ENCODE measurements at regions not wholly inside any gene's neighbourhood (a gene's known extent, or its start where the extent isn't known, plus 50 kb on each side); places are given as distances from the start of the nearest gene placed in this dataset.
"Not testable (repeated sequence)": the region's sequence is repeated elsewhere in the genome, so short reads cannot be mapped to it uniquely, and the experiment has no call there.

- not testable (repeated sequence) for DNase-seq (ENCODE audit: low spot score)
Measured at GRCh38 chr7:66458991-66459390, 169.7 kb upstream of the KCTD7 start.

DNA sequence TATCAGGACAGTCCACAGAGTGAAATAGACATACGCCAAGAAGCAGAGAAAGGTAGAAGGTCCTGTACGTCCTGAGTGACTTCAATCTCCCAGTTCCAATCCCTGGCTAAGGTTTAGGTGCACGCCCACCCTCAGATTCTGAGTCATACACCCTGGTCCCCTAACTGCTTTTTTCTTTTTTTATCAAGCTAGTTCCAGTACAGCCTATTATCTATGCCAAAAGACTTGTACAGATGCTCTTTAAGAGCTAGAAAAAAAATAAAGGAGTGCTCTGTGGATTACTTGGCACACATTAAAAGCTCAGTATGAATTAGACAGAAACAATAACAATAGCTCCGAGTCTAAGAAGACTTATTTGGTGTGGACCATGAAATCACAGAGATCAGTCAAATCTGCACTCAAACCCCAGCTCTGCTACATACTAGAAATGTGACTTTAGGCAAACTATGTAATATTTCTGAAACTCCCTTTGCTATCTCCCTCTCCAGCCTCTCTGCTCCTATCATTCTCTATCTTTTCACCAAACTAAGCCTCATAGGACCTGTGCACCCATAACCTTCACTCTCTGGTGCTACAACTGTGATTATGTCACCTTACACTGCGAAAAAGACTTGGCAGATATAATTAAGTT, 168.8 kb upstream of the KCTD7 start:
- DNase-seq (ENCODE audit: low spot score), result peak; percentile 22

DNA sequence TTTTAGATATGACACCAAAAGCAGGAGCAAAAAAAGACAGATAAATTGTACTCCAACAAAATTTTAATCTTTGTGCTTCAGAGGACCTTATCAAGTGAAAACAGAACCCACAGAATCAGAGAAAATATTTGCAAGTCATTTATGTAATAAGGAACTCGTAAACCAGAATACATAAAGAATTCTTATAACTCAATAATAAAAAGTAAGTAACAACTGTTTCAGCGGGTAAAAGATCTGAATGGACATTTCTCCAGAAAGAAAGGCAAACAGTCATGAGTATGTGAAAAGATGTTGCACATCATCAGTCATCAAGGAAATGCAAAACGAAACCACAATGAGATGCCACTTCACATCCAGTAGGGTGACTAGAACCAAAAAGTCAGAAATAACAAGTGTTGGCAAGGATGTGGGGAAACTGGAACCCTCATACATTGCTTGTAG, 167.7 kb upstream of the KCTD7 start:
- no peak for DNase-seq (ENCODE audit: low spot score)

DNA sequence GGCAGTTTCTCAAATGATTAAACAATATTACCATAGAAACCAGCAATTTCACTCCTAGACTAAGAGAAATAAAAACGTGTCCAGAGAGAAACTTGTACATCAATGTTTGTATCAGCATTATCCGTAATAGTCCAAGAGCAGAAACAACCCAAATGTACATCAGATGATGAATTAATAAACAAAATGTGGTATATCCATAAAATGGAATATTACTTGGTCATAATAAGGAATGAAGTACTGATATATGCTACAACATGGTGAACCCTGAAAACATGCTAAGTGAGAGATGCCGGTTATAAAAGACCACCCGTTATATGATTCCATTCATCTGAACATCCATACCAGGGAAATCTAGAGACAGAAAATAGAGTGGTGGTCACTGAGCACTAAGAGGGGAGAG, 167.3 kb upstream of the KCTD7 start:
- DNase-seq (ENCODE audit: low spot score), result not testable (repeated sequence)

DNA sequence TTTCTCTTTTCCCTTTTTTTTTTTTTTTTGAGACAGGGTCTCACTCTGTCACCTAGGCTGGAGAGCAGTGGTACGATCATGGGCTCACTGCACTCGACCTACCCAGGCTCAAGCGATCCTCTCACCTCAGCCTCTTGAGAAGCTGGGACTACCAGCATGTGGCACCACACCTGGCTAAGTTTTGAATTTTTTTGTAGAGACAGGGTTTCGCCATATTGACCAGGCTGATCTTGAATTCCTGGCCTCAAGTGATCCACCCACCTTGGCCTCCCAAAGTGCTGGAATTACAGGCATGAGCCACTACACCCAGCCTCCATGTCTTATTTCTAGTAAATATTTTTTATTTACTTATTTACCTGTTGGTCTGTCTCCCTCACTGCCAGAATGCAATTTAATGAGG, 165.8 kb upstream of the KCTD7 start:
- not testable (repeated sequence) for DNase-seq (ENCODE audit: low spot score)

- DNase-seq (ENCODE audit: low spot score), result no peak
Measured at GRCh38 chr7:66464059-66464458, 164.6 kb upstream of the KCTD7 start.

DNA sequence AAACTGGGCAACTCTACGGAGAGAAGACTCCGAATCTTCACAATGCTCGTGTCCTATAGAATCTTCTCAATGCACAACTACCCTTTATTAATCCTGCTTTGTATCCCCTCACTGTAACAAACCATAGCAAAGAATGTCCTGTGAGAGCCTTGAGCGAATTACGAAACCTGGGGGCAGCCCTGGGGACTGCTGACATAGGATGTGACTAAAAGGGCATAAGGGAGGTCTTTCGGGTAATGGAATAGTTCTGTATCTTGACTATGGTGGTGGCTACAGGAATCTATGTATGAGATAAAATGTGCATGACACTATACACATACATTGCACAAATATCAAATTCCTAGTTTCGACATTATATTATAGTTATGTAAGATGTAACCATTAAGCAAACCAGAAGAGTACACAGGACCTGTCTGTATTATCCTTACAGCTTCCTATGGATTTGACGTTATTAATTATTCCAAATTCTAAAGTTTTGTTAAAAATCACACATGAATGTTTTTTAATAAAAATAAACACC, 162.5 kb upstream of the KCTD7 start:
- DNase-seq (ENCODE audit: low spot score), result no peak

DNA sequence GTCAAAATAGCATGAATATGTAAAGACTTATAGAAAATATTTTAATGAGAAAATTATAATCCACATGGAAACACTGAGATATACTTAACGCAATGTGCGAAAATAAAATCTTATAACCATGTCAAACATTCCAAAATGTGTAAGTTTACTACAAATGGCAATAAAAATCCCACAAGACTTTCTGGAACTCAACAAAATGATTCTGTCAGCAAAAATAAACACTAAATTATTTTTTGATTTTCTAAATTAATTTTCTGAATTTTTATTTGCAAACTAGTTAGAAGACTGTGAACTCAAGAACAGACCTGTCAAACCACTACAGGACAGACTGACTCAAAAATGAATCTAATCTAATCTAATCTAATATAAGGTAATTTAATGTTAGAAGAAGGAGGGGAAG, 160.8 kb upstream of the KCTD7 start:
- no peak for DNase-seq (ENCODE audit: low spot score)

GRCh38 chr7:66473064-66473463, 155.6 kb upstream of the KCTD7 start:
- DNase-seq (ENCODE audit: low spot score), result not testable (repeated sequence)

DNA sequence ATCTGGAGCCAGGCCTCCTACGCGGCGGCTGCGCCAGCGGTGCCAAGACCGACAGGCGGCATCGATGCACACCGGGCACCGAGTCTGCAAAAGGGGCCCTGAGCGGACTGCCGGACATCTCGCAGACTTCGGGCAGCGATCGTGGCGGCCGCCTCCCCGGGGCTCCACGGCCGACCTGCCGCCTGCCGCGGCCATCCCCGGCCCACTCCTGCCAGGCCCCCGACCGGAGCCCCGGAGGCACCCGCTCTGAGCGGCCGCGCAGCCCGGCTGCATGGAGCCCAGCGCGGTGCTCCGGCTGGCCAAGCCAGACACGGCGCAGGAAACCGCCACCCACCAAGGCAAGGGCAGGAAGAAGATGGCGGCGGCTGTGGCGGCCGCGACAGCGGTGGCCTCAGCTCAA, 154.2 kb upstream of the KCTD7 start:
- no peak for DNase-seq (ENCODE audit: low spot score)

DNA sequence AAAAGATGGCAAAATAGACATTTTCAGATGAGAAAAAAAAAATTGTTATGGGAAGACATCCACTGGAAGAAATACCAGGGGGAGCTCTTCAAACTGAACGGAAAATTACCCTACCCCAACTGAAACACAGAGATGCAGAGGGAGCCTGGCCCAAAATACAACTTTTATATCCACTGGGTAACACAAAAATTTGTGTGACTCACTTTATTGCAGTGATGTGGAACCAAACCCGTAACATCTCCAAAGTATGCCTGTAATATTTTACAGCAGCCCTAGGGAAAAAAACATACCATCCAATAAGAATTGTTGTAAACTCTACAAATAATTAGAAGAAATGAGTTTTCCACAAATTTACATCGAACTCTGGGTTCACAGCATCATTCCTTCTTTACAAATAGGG, 152.6 kb upstream of the KCTD7 start:
- DNase-seq (ENCODE audit: low spot score), result not testable (repeated sequence)

DNA sequence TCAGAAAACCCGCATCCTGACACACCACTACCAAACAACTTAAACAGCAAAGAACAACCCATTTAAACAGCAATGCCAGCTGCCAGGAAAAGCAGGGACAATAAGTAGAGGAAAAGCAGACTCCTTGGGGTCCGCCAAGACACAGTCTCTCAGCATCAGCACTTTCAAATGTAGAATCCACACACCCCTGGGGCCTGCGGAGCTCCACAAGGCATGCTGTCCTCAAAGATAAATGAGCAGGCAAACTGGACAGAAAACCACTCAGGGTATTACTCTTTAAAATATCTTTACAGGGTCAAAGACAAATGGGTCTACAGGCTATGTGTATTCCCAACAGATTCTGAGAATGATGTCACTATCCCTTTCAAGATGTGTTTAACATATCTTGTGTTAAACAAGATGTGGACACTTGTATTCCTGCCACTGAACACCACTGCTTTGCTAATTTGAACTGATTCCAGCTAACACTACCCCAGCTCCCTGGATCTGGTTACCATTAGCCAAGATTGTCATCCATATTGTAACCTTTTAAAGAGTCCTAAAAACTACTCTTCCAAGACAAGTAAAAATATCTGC, 150.8 kb upstream of the KCTD7 start:
- not testable (repeated sequence) for DNase-seq (ENCODE audit: low spot score)

DNA sequence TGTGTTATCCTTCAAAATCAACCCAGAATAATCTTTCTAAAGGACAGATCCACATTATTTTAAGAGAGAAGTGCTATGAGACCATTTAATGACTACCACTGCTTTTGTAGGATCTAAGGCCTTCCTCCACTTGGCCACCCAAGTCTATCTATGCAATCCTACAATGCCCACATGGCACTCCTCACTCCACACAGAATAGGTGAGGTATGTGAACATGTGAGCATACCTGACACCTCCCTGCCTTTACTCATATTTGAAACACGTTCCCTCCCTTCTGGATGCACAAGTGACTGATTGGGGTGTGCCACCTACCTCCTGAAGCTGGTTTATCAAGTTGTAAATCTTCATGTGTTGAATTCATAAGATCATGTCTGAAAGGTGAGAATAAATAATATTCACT, 147.5 kb upstream of the KCTD7 start:
- DNase-seq (ENCODE audit: low spot score), result not testable (repeated sequence)

- not testable (repeated sequence) for DNase-seq (ENCODE audit: low spot score)
Measured at GRCh38 chr7:66489065-66489464, 139.6 kb upstream of the KCTD7 start.

DNA sequence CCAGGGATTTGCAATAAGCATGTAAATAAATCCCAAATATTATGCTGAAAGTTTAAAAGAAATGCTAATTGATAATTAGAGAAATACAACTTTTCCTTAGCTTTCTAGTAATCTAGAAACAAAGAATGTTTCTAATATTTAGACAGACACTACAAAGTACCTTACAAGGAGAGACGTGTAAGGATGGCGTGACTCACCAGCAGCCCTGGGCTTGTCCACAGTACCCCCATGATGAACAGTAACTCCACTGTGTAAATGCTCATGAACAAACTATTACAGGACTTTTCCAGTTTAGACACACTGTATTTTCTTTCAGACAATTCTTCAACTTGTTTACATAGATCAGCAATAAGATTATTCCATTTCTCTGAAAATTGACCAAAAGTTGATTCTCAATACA, 138.9 kb upstream of the KCTD7 start:
- not testable (repeated sequence) for DNase-seq (ENCODE audit: low spot score)

DNA sequence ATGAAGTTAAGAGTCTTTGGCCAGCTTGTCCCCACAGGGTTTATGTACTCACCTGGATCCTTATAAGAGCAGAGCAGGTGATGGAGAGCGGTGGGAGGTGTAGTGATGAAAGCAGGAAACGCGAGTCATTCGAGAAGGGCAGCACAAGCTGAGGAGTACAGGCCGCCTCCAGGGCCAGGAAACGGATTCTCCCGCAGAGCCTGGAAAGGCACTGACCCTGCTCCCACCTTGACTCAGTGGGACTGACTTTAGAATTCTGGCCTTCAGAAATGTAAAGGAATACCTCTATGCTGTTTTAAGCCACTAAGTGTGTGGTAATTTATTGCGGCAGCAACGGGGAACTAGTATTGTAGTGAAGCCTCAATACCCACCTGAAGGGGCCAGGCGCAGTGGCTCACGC, 137.7 kb upstream of the KCTD7 start:
- not testable (repeated sequence) for DNase-seq (ENCODE audit: low spot score)

DNA sequence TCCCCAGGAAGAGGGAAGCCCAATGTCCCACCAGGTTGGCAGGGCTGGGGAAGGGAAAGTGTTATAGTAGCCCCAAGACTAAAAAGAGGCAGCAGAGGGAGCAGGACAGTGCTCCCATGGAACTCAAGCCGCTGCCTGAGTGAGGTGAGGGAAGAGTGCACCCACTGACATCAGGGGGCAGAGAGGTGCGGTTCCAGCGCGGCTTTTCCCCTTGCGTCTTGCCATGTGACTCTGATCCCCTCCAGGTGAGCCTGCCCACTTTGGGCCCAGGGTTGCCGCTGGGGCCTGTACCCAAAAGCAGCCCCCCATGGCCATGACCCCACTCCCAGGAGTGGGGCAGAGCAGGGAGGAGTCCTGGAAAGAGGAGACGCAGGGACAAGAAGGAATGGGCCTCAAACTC, 136.3 kb upstream of the KCTD7 start:
- DNase-seq (ENCODE audit: low spot score), result not testable (repeated sequence)

DNA sequence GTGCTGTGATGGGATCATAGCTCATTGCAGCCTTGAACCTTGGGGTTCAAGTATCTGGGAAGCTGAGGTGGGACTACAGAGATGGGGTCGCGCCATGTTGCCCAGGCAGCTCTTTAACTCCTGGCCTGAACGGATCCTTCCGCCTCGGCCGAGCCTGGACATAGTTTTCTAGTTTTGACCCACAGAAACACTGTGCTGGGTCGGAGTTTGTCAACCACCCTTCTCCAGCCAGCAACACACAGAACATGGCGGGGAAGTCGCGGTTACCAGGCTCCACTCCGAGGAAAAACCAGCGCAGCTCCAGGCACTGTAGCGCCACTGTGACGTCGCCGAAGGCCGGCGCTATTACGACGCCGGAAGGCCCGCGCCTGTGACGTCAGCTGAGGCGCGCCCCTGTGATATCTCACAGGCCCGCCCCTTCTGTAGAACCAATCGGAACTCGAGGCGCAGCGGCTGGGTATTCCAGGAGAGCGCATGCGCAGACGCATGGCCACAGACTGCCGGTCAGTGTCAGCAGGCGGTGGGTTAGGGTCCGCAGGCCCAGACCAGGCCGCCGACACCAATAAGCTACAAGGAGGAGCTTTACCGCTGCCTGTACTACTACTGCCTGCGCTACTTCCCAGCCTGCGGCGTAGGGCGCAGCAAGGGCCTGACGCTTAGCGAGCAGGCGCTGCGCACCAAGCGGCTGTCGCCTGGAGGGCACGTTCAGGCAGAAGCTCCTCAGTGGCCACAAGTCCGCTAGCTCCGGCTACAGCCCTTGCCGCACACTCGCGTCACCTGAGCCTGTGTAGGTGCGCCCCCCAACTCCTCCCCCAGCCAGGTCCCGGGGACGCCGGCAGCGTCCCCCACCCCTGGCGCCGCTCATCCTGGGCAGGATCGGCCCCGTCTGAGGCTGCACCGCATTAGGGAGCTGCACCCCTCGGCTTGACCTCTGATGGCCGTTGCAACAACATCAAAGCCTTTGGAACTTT, 135.2 kb upstream of the KCTD7 start:
- DNase-seq (ENCODE audit: low spot score), result peak; percentile 98

DNA sequence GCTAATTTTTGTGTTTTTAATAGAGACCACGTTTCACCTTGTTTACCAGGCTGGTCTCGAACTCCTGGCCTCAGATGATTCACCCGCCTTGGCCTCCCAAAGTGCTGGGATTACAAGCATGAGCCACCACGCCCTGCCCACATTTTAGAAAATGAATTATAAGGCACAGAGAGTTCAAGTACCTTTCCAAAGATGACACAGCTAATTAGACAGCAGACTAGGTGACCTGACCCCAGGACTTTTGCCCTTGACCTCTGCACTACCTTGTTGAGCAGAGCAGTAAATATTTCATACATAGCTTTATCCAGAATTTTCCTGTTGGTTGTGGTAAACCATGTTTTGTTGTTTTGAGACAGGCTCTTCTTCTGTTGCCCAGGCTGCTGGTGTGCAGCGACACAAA, 131.3 kb upstream of the KCTD7 start:
- no peak for DNase-seq (ENCODE audit: low spot score)

DNA sequence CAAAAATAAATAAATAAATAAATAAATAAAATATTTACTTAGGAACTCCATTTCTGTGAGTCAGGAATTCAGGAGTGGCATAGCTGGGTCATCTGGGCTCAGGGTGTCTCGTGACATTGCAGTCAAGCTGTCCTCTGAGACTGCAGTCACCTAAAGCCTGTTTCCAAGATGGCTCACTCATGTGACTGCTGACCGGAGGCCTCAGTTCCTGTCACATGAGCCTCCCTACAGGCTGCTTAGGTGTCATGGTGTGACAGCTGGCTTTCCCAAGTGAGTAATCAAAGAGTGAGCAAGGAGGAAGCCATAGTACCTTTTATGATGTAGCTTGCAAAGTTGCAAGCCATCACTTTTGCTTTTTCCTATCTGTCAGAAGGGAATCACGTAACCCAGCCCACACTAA, 128.6 kb upstream of the KCTD7 start:
- DNase-seq (ENCODE audit: low spot score), result no peak

DNA sequence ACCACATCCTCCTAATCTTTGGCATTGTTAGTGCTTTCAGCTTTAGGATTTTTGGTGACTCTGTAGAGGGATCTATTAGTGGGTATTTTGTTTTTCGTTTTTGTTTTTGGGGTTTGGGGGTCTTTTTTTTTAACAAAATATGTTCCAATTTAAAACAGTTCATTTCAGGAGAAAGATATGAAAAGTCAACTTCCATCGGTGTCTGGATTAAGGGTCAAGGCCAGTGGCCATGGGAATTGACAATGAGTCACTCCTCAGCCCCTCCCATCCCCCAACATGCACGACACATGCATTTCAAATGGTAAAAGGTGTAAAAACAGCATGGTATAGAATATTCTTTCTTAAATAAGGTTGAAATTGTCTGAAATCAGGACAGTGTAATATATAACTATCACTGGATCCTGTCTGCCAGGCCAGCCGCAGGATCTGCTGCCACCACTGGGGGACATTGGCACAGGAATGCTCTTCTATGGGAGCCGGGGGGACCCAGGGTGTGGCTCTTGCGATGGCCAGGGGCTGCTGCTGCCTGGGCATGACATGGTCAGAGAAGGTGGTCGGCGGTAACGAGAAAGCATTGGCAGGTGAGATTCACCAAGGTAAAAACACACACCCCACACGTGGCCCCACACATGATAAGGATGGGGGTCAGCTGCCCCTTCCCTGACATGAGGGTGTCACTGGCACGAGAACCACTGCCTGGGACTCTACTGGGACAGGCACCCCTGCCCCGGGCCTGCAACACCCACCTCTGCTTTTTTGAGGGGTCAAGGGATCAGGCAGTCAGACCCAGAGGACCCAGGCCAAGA, 126.2 kb upstream of the KCTD7 start:
- no peak for DNase-seq (ENCODE audit: low spot score)

DNA sequence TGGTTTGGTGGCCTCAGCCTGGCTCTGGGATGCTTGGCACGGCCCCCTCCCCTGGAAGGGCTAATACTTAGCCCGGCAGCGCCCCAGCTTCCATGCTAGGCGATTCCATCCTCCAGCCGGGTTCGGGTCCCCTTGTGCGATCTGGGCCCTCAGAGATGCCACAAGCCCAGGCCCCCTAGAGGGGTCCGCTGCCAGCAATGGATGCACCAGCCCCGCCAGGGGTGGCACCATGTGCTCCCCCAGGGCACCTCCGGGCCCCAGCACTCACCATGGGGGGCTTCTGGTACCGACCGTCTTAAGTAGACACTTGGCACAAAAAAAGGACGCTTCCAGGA, 125.7 kb upstream of the KCTD7 start:
- DNase-seq (ENCODE audit: low spot score), result no peak
